Adipocyte (in vitro differentiated cells): ENCODE measurements at regions not wholly inside any gene's neighbourhood (a gene's known extent, or its start where the extent isn't known, plus 50 kb on each side); places are given as distances from the start of the nearest gene placed in this dataset.

Experiments used
- DNase-seq: peaks from one replicate; pipeline ENCODE4 v3.0.0-alpha.2; 2015; ENCODE audit warnings: low read depth
- H3K27me3 ChIP-seq: replicated peaks from 2 replicates; pipeline ENCODE4 v1.7.0; 2013; ENCODE audit warnings: mild to moderate bottlenecking, low read length, moderate library complexity; ENCODE audit not compliant: control insufficient read depth, insufficient read depth
- H3K36me3 ChIP-seq: 2 replicates; pipeline ENCODE4 v1.7.0; 2013; ENCODE audit warnings: low read length, mild to moderate bottlenecking, moderate library complexity; ENCODE audit not compliant: control insufficient read depth, insufficient read depth, severe bottlenecking
- H3K4me1 ChIP-seq: 2 replicates; pipeline ENCODE4 v1.7.0; 2013; ENCODE audit warnings: mild to moderate bottlenecking, low read length, moderate library complexity; ENCODE audit not compliant: control insufficient read depth, insufficient read depth
- H3K4me3 ChIP-seq: 2 replicates; pipeline ENCODE4 v1.7.0; 2013; ENCODE audit warnings: mild to moderate bottlenecking, low read length, moderate library complexity
- H3K9ac ChIP-seq: 2 replicates; pipeline ENCODE4 v1.7.0; 2013; ENCODE audit warnings: mild to moderate bottlenecking, low read length, moderate library complexity
- H3K9me3 ChIP-seq: 2 replicates; pipeline ENCODE4 v1.7.0; 2013; ENCODE audit warnings: mild to moderate bottlenecking, low read length, moderate library complexity; ENCODE audit not compliant: control insufficient read depth

- Histone ChIP-seq H3K36me3 (no peaks in the 10 kb centered on the region), H3K4me1 (no peaks in the 10 kb centered on the region), H3K4me3 (no peak overlapping the region), H3K9me3 (no peaks in the 10 kb centered on the region), H3K9ac (no peak overlapping the region), H3K27me3 (peaks cover 22% of the 10 kb centered on the region)
- no peak for DNase-seq
These were observed 404.7 kb downstream of the TLE4 start for GRCh38 chr9:79976257-79977073.

GRCh38 chr9:79975621-79976256 lies 404.0 kb downstream of the TLE4 start:
- H3K27me3 ChIP-seq, result peaks cover 22% of the 10 kb centered on the region
- H3K4me1 ChIP-seq, result no peaks in the 10 kb centered on the region
- no peaks in the 10 kb centered on the region for H3K36me3 ChIP-seq
- H3K9ac ChIP-seq, result no peak overlapping the region
- H3K9me3 ChIP-seq, result no peaks in the 10 kb centered on the region
- no peak for DNase-seq
- H3K4me3 ChIP-seq, result no peak overlapping the region

GRCh38 chr9:79974806-79975422 lies 403.1 kb downstream of the TLE4 start:
- Histone ChIP-seq H3K27me3 (peaks cover 22% of the 10 kb centered on the region), H3K9me3 (no peaks in the 10 kb centered on the region), H3K9ac (no peak overlapping the region), H3K36me3 (no peaks in the 10 kb centered on the region), H3K4me3 (no peak overlapping the region), H3K4me1 (no peaks in the 10 kb centered on the region)
- no peak for DNase-seq

GRCh38 chr9:79973627-79974026 lies 401.9 kb downstream of the TLE4 start:
- no peaks in the 10 kb centered on the region for H3K36me3 ChIP-seq
- no peaks in the 10 kb centered on the region for H3K9me3 ChIP-seq
- DNase-seq, result no peak
- no peaks in the 10 kb centered on the region for H3K4me1 ChIP-seq
- no peak overlapping the region for H3K9ac ChIP-seq
- H3K27me3 ChIP-seq, result peaks cover 22% of the 10 kb centered on the region
- no peak overlapping the region for H3K4me3 ChIP-seq

- H3K4me3 ChIP-seq, result no peak overlapping the region
- no peaks in the 10 kb centered on the region for H3K4me1 ChIP-seq
- no peak for DNase-seq
- no peaks in the 10 kb centered on the region for H3K9me3 ChIP-seq
- H3K27me3 ChIP-seq, result peaks cover 11% of the 10 kb centered on the region
- H3K9ac ChIP-seq, result no peak overlapping the region
- H3K36me3 ChIP-seq, result no peaks in the 10 kb centered on the region
These were observed 398.3 kb downstream of the TLE4 start for GRCh38 chr9:79970146-79970425.

- Histone ChIP-seq H3K36me3 (no peaks in the 10 kb centered on the region), H3K9me3 (no peaks in the 10 kb centered on the region), H3K4me3 (no peak overlapping the region), H3K4me1 (no peaks in the 10 kb centered on the region), H3K27me3 (peaks cover 11% of the 10 kb centered on the region), H3K9ac (no peak overlapping the region)
- no peak for DNase-seq
These were observed 397.8 kb downstream of the TLE4 start for GRCh38 chr9:79969393-79970145.

GRCh38 chr9:79968533-79968932 lies 396.8 kb downstream of the TLE4 start:
- no peak for DNase-seq
- H3K4me3 ChIP-seq, result no peak overlapping the region
- H3K9ac ChIP-seq, result no peak overlapping the region
- peaks cover 11% of the 10 kb centered on the region for H3K27me3 ChIP-seq
- H3K9me3 ChIP-seq, result no peaks in the 10 kb centered on the region
- no peaks in the 10 kb centered on the region for H3K36me3 ChIP-seq
- no peaks in the 10 kb centered on the region for H3K4me1 ChIP-seq

GRCh38 chr9:79962836-79963235 lies 391.1 kb downstream of the TLE4 start:
- DNase-seq, result peak; percentile 82
- no peak overlapping the region for H3K9ac ChIP-seq
- no peaks in the 10 kb centered on the region for H3K4me1 ChIP-seq
- H3K36me3 ChIP-seq, result no peaks in the 10 kb centered on the region
- no peaks in the 10 kb centered on the region for H3K27me3 ChIP-seq
- no peaks in the 10 kb centered on the region for H3K9me3 ChIP-seq
- no peak overlapping the region for H3K4me3 ChIP-seq

- Histone ChIP-seq H3K9me3 (no peaks in the 10 kb centered on the region), H3K9ac (no peak overlapping the region), H3K4me1 (no peaks in the 10 kb centered on the region), H3K4me3 (no peak overlapping the region), H3K27me3 (no peaks in the 10 kb centered on the region), H3K36me3 (no peaks in the 10 kb centered on the region)
- no peak for DNase-seq
These were observed 390.4 kb downstream of the TLE4 start for GRCh38 chr9:79962150-79962549.

GRCh38 chr9:79955300-79955699 lies 383.5 kb downstream of the TLE4 start:
- Histone ChIP-seq H3K4me1 (no peaks in the 10 kb centered on the region), H3K9me3 (no peaks in the 10 kb centered on the region), H3K27me3 (no peaks in the 10 kb centered on the region), H3K9ac (no peak overlapping the region), H3K4me3 (no peak overlapping the region), H3K36me3 (no peaks in the 10 kb centered on the region)
- no peak for DNase-seq

GRCh38 chr9:79953908-79954307 lies 382.1 kb downstream of the TLE4 start:
- Histone ChIP-seq H3K27me3 (no peaks in the 10 kb centered on the region), H3K9me3 (no peaks in the 10 kb centered on the region), H3K4me3 (no peak overlapping the region), H3K36me3 (no peaks in the 10 kb centered on the region), H3K9ac (no peak overlapping the region), H3K4me1 (no peaks in the 10 kb centered on the region)
- no peak for DNase-seq
